DLD1 (cell line): ENCODE measurements at regions not wholly inside any gene's neighbourhood (a gene's known extent, or its start where the extent isn't known, plus 50 kb on each side); places are given as distances from the start of the nearest gene placed in this dataset.
"Not testable (repeated sequence)": the region's sequence is repeated elsewhere in the genome, so short reads cannot be mapped to it uniquely, and the experiment has no call there.

ENCODE experiments used
- in situ Hi-C: cut with HindIII; loops from 2 replicates; pipeline ENCODE4 v1.10.0; 2017; ENCODE audit warnings: low sequenced_read_pairs

DNA sequence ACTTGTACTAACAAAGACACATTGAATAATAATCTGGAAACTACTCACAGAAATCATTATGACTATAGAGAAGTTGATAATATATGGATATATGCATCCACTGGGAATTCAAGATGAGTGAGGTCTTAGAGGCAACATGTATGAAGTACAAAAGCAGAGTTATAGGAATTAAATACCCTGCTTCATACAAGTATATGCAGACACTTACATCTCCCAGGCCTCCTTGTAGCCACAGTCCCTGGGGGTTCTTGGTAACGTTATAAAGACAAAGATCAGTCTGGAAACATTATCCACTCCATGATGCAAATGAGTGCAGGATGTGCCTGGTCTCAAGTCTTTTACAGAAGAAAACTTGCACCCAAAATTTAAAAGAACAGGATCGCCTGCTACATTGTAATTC lies 92.4 kb upstream of the ANXA1 start:
- in situ Hi-C loops: no loop called here

DNA sequence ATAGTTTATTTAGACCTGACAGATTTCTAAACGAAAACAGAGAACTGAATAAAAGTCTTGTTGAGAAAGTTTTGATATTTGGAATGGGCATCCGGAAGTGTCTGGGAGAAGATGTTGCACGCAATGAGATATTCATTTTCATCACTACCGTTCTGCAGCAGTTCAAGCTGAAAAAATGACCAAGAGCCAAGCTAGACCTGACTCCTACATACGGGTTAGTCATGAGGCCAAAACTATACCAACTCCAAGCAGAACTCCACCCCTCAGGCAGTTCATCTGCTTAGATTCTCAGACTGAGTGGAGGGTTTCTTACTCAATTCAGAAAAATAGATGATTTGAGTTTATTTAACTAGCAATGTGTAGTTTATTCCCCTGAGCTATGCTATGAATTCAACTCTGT lies 95.4 kb upstream of the ANXA1 start:
- in situ Hi-C loops: no loop called here

DNA sequence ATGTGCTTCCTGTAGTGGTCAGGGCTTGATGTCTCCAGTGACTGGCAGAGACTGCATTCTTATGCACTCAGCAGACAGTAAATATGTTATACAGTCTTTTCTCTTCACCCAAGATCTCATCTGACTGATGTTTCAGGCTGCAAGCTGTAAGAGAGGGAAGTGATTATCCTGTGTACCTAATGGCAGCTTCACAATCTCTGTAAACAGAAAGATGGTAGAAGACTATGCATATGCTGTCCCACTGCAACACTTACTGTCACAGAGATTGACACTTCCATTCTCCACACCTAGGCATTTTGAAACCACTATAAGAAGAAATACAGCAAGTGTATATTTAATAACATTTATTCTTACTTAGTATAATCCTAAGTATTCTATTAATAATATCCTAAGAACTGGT lies 97.6 kb upstream of the ANXA1 start:
- in situ Hi-C loops: no loop called here

GRCh38 chr9:73053543-73053942 lies 98.1 kb upstream of the ANXA1 start:
- in situ Hi-C loops: no loop called here

DNA sequence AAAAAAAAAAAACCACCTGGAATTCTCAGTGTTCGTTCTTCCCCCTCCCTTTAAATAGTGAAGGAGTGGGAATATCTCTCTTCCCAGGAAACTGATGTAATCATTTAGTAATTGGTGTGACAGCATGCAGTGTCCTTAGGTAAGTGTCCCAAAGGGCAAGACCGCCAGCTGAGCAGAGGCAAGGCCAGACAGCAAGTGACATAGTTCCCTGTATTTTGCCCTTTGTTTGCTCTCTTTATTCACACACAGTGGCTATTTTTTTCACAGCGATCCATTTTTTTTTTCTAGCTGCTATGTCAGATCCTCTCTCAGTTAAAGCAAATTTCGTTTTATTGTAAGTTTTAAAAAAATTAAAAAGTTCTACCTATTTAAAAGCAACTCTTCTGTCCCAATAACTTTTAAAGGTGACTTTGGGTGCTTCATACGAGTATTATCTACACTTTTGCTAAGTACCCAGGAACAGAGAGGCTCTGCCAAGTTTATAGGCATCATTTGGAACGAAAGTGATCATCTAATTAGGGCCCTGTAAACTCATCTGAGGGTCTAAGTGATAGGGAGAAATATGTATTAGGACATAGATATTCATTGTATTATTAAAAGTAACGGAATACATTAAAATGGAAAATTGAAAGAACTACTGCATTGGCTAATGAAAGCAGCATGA lies 98.2 kb upstream of the ALDH1A1 start:
- in situ Hi-C loops: no loop called here

DNA sequence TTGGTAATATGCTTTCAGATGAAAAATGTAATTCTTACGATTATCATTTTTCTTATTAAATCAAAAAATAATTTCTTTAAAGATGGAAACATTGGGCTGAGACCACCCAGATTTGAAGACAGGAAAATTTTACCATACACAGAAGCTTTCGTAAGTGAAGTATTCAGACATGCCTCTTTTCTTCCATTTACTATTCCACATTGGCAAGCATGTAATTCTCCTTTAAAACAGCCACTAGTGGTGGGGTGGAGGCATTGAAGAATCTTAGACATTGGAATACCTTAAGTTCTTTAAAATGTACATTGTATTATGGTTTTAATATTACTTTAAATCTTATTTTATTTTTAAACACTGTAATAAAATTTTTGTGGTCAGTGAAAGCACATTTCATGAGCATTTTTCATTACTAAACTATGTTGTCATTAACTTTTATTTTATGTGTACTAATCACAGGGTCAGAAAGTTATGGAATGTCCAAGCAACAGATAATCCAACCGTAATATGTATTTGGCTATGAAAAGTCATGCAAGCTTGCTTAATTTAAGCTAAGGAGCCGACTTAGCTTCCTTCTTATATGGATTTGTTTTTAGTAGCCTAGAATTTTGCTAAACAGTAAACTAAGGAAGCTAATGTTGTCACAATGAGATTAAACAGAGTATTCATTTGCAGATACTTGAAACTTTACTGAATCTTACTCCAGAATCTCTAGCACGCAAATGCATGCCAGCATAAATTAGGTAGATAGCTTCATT lies 97.4 kb upstream of the ALDH1A1 start:
- in situ Hi-C loops: no loop called here

- in situ Hi-C loops: no loop called here
Observed at GRCh38 chr9:73049280-73049679, 96.4 kb upstream of the ALDH1A1 start.

- in situ Hi-C loops: no loop called here
Observed at GRCh38 chr9:73046769-73047168, 93.9 kb upstream of the ALDH1A1 start.

- in situ Hi-C loops: not testable (repeated sequence)
Observed at GRCh38 chr9:73044776-73045175, 91.9 kb upstream of the ALDH1A1 start.

DNA sequence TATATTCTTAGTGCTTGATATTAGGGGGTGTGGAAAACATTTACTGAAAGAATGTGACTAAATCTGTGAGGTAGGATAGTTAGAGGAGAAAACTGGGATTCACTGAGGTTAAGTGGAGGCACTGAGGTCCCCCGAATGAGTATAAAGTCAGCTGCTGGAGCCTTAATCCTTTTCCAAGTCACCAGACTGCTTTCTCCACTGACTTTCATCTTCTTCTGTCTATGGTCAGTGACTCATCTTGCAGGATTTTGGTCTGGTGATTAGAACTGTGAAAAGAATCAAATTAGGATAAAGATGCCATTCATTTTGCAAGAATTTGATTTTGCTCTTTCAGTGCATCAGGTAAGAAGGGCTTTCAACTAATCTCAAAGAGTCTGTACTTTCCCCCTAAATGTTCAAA lies 89.3 kb upstream of the ALDH1A1 start:
- in situ Hi-C loops: no loop called here

DNA sequence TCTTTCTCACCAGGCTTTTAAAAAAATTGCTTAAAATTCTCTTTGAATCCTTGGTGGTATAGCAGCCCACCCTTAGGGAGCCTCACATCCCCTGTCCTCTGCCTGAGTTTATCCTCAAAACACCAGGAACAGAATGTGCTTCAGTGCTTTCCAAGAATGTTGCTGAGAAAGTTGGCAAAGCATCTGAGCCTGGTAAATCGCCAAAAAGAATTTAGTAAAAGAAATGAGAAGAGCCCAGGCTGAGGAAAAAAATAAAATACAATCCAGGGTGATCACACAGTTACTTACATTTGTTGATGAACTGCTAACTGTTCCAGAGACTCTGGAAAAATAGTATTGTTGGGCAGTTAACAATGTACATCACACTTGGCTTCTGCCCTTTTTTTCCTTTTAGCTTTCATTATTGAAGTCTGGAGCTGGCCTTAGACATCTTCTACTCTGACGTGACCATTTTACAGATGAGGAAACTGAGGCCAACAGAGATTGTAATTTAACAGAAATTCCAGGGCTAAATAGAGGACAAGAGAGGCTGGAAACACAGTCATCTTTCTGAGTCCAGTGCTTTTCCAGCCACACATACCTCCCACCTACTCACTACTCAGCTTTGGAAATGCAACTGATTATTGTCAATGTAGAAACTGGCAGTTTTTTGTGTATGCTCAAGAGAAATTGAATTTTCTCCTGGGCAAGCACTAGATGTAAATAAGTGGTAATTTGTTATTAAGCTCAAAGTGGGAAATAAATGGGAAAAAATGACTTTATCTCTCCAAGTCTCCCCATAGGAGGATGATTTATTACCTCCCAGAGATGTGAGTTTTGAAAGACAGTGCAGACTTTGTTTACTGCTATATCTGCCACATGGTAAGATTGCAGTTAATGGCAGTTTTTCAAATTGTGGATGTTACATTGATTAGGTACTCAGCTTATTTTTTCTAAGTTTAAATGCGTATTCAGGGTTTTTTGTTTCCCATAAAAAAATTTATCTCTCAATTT lies 86.7 kb upstream of the ALDH1A1 start:
- in situ Hi-C loops: no loop called here

- in situ Hi-C loops: no loop called here
Observed at GRCh38 chr9:73038613-73039012, 85.8 kb upstream of the ALDH1A1 start.

GRCh38 chr9:73038089-73038509 lies 85.2 kb upstream of the ALDH1A1 start:
- in situ Hi-C loops: no loop called here

DNA sequence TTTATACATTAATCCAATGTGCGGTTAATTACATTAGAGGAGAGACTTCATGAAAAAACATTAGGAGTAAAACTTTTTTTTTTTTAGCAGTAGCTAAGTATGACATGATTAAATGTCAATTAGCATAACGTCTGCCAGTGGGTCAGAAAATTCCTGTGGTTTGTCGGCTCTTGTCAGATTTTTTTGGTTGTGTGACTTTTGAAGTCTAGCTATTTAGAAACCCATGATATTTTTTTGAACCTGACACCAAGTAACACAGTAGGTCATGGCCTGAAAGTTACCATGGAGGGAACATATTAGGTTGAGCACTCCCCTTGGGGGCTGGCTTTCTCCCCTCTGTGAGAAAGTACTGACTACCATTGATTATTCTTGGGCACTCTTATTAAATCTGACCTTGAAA lies 84.8 kb upstream of the ALDH1A1 start:
- in situ Hi-C loops: no loop called here

DNA sequence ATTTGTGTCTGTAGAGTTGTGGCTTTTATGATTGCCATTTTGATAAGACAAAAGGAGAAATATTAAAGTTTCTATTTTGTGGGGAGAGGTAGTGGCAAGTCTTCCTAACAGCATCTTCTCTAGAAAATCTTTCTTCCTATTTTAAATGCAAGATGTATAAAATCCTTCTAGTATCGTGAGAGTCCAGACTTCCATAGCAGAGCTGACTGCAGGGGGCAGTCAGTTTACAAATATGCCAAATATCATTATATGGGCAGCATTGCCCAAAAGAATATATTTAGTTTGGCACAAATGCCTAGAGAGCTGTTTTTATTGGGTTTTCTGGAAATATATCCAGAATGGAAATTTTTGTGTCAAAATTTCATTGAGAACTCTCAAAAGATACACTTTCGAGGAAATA lies 82.1 kb upstream of the ALDH1A1 start:
- in situ Hi-C loops: no loop called here

DNA sequence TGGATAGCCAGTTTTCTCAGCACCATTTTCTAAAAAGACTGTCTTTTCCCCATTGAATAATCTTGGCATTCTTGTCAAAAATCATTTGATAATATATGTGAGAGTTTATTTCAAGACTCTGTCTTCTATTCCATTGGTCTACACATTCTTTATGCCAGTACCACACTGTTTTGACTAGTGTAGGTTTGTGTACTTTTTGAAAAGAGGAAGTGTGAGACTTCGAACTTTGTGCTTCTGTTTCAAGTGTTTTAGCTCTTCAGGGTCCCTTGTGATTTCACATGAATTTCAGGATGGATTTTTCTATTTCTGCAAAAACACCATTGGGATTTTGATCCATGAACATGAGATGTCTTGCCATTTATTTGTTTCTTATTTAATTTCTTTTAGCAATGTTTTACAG lies 78.5 kb upstream of the ALDH1A1 start:
- in situ Hi-C loops: no loop called here

GRCh38 chr9:73030370-73031030 lies 77.6 kb upstream of the ALDH1A1 start:
- in situ Hi-C loops: no loop called here

- in situ Hi-C loops: no loop called here
Observed at GRCh38 chr9:73029346-73029745, 76.5 kb upstream of the ALDH1A1 start.

DNA sequence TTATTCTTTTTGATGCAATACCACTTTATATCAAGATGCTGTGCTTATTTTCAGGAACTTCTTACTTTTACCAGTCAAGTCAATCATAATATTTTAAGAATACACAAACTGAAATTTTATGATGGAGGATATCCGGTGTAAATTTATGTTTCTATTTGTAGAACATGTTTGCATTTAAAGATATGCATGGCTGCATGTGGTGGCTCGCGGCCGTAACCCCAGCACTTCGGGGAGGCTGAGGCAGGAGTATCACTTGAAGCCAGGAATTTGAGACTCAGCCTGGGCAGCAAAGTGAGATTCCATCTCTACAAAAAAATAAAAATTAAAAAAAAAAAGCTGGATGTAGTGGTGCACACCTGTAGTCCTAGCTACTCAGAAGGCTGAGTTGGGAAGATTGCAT lies 73.5 kb upstream of the ALDH1A1 start:
- in situ Hi-C loops: no loop called here

- in situ Hi-C loops: no loop called here
Observed at GRCh38 chr9:73024601-73025034, 71.8 kb upstream of the ALDH1A1 start.

DNA sequence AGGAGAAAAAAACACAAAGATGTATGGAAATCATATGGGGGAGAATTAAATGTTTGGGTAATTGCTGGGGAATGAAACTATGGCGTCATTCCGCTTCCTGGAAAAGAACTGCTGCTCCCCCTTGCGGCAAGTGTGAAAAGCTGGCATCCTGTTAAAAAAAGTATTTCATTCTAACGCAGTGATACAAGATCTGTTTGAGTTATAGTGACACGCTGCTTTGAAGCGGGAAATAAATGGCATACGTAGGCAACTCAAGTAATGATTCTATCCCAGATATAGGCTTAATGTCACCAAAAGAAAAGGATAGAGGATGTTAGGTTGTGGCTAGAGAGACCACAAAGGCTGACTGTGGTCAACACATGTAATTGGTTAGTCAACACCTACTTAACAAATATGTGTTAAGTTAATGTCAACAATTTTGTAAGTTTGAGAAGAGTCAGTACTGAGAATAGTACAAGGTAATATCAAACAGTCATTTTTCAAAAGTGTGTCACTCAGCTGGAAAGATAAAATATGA lies 70.2 kb upstream of the ALDH1A1 start:
- in situ Hi-C loops: no loop called here
